ENCODE measurements at regions not wholly inside any gene's neighbourhood (a gene's known extent, or its start where the extent isn't known, plus 50 kb on each side); places are given as distances from the start of the nearest gene placed in this dataset.

- H3K79me2 ChIP-seq (ENCODE audit: insufficient read depth, low read length): no peaks in the 10 kb centered on the region
- H3F3A ChIP-seq (ENCODE audit: low read depth): no peaks in the 10 kb centered on the region
- no peaks in the 10 kb centered on the region for H3K27me3 ChIP-seq (ENCODE audit: insufficient read depth, low read length, poor library complexity, severe bottlenecking)
- no peak for TF ChIP-seq CTCF (conservative IDR thresholded peaks at IDR 0.05; ENCODE audit: low read length)
- H3K9ac ChIP-seq (ENCODE audit: low read depth, low read length, poor library complexity, severe bottlenecking): no peak overlapping the region
- no peak overlapping the region for H2AFZ ChIP-seq (ENCODE audit: low read length)
- no peaks in the 10 kb centered on the region for H3K4me1 ChIP-seq (ENCODE audit: insufficient read depth, low read length, poor library complexity, severe bottlenecking)
- no peaks in the 10 kb centered on the region for H3K36me3 ChIP-seq (ENCODE audit: insufficient read depth, low read length)
- H3K4me2 ChIP-seq (ENCODE audit: low read depth, low read length, poor library complexity, severe bottlenecking): no peak overlapping the region
- no peaks in the 10 kb centered on the region for H3K9me3 ChIP-seq (ENCODE audit: insufficient read depth, low read depth, low read length)
- H3K4me3 ChIP-seq (ENCODE audit: low read length, poor library complexity, severe bottlenecking): no peak overlapping the region
- H4K20me1 ChIP-seq (ENCODE audit: insufficient read depth, low read length, poor library complexity, severe bottlenecking): no peaks in the 10 kb centered on the region
- no peaks in the 10 kb centered on the region for H3K9me2 ChIP-seq (replicated peaks; ENCODE audit: low read depth, low read length)
These were observed 702.8 kb downstream of the KCNJ2 start for GRCh38 chr17:70872103-70872502.

- Histone ChIP-seq H4K20me1 (ENCODE audit: insufficient read depth, low read length, poor library complexity, severe bottlenecking) (no peaks in the 10 kb centered on the region), H3K36me3 (ENCODE audit: insufficient read depth, low read length) (no peaks in the 10 kb centered on the region)
These were observed 706.5 kb downstream of the KCNJ2 start for GRCh38 chr17:70875729-70876310.

GRCh38 chr17:70878879-70879278 is 709.5 kb downstream of the KCNJ2 start:
- no peaks in the 10 kb centered on the region for H3K79me2 ChIP-seq (ENCODE audit: insufficient read depth, low read length)
- no peak overlapping the region for H3K4me2 ChIP-seq (ENCODE audit: low read depth, low read length, poor library complexity, severe bottlenecking)
- no peaks in the 10 kb centered on the region for H3K9me2 ChIP-seq (replicated peaks; ENCODE audit: low read depth, low read length)
- no peak overlapping the region for H3K9ac ChIP-seq (ENCODE audit: low read depth, low read length, poor library complexity, severe bottlenecking)
- no peaks in the 10 kb centered on the region for H4K20me1 ChIP-seq (ENCODE audit: insufficient read depth, low read length, poor library complexity, severe bottlenecking)
- H3K4me3 ChIP-seq (ENCODE audit: low read length, poor library complexity, severe bottlenecking): no peak overlapping the region
- TF ChIP-seq CTCF (conservative IDR thresholded peaks at IDR 0.05; ENCODE audit: low read length): no peak
- TF ChIP-seq EZH2phosphoT487 (IDR thresholded peaks at IDR 0.05; ENCODE audit: borderline replicate concordance): no peak
- H3K36me3 ChIP-seq (ENCODE audit: insufficient read depth, low read length): no peaks in the 10 kb centered on the region
- peaks cover 5% of the 10 kb centered on the region; the same call in 1 of the 2 replicates for H3K9me3 ChIP-seq (ENCODE audit: insufficient read depth, low read depth, low read length)
- H3K27me3 ChIP-seq (ENCODE audit: insufficient read depth, low read length, poor library complexity, severe bottlenecking): no peaks in the 10 kb centered on the region
- no peak overlapping the region for H2AFZ ChIP-seq (ENCODE audit: low read length)
- H3F3A ChIP-seq (ENCODE audit: low read depth): no peaks in the 10 kb centered on the region
- no peaks in the 10 kb centered on the region for H3K4me1 ChIP-seq (ENCODE audit: insufficient read depth, low read length, poor library complexity, severe bottlenecking)

More at GRCh38 chr17:70875729-70876310, 706.5 kb downstream of the KCNJ2 start:
- Histone ChIP-seq H3K4me1 (ENCODE audit: insufficient read depth, low read length, poor library complexity, severe bottlenecking) (no peaks in the 10 kb centered on the region), H2AFZ (ENCODE audit: low read length) (no peak overlapping the region), H3F3A (ENCODE audit: low read depth) (no peaks in the 10 kb centered on the region), H3K27me3 (ENCODE audit: insufficient read depth, low read length, poor library complexity, severe bottlenecking) (no peaks in the 10 kb centered on the region), H3K9me3 (ENCODE audit: insufficient read depth, low read depth, low read length) (peaks cover 5% of the 10 kb centered on the region; the same call in 1 of the 2 replicates), H3K9me2 (replicated peaks; ENCODE audit: low read depth, low read length) (no peaks in the 10 kb centered on the region), H3K4me3 (ENCODE audit: low read length, poor library complexity, severe bottlenecking) (no peak overlapping the region), H3K79me2 (ENCODE audit: insufficient read depth, low read length) (no peaks in the 10 kb centered on the region), H3K9ac (ENCODE audit: low read depth, low read length, poor library complexity, severe bottlenecking) (no peak overlapping the region), H3K4me2 (ENCODE audit: low read depth, low read length, poor library complexity, severe bottlenecking) (no peak overlapping the region)
- no peak for TF ChIP-seq CTCF (conservative IDR thresholded peaks at IDR 0.05; ENCODE audit: low read length)
- TF ChIP-seq EZH2phosphoT487 (IDR thresholded peaks at IDR 0.05; ENCODE audit: borderline replicate concordance): no peak

Data from Loucy (cell line).